AG09319 (cell line): ENCODE measurements at regions not wholly inside any gene's neighbourhood (a gene's known extent, or its start where the extent isn't known, plus 50 kb on each side); places are given as distances from the start of the nearest gene placed in this dataset.

Experiments used
- DNase-seq: peaks from one replicate; pipeline ENCODE4 v3.0.0-alpha.2; 2010; ENCODE audit warnings: low read depth; ENCODE audit errors: extremely low read depth
- TF ChIP-seq, protein P1 (sequence below): IDR thresholded peaks from 2 replicates; pipeline ENCODE4 v1.5.1; 2011; ENCODE audit warnings: low read depth, mild to moderate bottlenecking, inconsistent platforms, low read length, moderate library complexity

DNA sequence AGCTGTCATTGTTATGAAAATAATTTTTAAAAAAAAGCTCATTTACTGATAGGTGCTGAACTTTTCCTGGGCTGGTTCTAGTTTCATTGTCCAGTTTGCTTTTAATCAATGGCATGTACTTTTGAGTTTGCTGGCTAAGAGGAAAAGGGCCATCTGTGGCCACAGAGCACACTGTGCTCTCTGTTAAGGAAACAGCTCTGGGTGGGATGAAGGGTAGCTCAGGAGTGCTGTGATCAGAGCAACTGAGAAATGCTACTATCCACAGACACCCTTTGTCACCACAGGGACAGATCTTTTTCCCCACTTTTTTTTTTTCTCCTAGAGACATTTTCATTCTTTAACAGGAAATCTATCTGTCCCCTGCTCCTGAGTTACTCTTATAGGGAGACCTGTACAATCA lies 387.1 kb upstream of the PRICKLE1 start:
- no peak for DNase-seq
- TF ChIP-seq, protein P1, sequence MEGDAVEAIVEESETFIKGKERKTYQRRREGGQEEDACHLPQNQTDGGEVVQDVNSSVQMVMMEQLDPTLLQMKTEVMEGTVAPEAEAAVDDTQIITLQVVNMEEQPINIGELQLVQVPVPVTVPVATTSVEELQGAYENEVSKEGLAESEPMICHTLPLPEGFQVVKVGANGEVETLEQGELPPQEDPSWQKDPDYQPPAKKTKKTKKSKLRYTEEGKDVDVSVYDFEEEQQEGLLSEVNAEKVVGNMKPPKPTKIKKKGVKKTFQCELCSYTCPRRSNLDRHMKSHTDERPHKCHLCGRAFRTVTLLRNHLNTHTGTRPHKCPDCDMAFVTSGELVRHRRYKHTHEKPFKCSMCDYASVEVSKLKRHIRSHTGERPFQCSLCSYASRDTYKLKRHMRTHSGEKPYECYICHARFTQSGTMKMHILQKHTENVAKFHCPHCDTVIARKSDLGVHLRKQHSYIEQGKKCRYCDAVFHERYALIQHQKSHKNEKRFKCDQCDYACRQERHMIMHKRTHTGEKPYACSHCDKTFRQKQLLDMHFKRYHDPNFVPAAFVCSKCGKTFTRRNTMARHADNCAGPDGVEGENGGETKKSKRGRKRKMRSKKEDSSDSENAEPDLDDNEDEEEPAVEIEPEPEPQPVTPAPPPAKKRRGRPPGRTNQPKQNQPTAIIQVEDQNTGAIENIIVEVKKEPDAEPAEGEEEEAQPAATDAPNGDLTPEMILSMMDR, result no peak

DNA sequence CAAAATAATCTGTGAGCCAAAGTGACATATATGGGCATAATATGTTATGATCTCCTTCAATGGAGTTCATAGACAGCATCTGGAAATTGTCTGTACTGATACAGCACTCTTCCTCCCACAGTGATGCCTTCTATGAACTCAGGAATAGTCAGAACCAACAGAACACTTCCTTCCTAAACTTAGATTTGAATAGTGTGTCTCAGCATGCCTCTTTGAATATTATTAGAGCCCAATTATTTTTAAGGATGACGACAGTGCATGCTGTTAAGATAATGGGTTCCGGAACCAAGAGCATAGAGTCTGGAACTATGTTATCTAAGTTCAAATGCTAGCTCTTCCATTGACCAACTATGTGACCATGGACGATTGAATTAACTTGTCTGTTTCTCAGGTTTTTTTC lies 386.6 kb upstream of the PRICKLE1 start:
- TF ChIP-seq, protein P1, result no peak
- no peak for DNase-seq

DNA sequence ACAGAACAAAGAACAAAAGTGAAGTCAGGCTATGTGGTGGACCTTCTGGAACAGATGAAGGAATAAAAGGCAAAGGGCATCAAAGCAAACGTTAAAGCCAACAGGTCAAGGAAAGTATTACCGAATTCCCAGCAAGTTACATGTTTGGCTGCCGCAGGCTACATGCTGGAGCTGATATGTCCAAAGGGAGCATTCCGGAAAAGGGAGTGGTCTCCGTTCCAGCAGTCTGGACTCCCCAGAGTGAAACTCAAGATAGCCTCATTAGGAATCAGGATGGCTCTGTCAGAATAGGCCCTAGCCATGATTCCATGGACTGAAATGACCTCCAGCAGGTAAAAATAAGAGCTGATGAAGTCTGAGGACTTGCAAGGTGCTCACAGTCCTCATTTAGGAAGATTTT lies 379.8 kb upstream of the PRICKLE1 start:
- DNase-seq, result no peak

DNA sequence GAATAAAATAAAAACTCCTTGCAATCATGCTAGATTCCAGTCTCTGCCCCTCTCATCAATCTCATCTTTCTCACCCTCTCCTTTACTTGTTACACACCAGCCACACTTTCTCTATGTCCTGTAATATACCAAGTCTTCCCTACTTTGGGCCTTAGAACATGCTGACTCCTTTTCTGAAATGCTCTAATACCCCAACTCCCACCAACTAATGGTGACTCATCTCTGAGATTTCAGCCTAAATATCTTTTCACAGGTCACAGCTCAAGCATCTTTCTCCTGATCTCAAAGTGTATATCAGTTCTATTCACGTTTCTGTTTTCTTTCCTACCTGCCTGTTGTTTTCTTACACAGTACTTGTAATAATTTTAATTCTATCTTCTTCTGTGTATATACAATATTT lies 378.9 kb upstream of the PRICKLE1 start:
- DNase-seq, result no peak

More for the DNA sequence above, 379.8 kb upstream of the PRICKLE1 start:
- TF ChIP-seq, protein P1, result no peak

DNA sequence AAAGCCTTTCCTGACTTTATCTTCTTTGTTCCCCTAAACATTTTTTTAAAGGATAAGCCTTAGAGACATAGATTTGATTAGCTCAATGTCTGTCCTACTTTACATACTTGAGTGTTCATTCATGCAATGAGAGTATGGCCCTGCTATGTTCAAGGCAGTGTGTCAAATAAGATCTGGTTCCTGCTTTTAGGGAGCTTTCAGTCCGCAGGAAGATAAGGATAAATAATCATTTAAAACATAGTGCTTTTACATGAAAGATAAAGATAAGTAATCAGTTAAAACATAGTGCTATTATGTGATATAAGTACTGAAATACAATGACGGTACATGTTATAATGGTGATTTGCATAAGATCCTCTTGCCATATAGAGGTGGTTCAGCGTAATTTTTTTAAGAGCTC lies 378.3 kb upstream of the PRICKLE1 start:
- DNase-seq, result no peak
- TF ChIP-seq, protein P1, result no peak

More for the DNA sequence above, 378.9 kb upstream of the PRICKLE1 start:
- TF ChIP-seq, protein P1, result no peak

DNA sequence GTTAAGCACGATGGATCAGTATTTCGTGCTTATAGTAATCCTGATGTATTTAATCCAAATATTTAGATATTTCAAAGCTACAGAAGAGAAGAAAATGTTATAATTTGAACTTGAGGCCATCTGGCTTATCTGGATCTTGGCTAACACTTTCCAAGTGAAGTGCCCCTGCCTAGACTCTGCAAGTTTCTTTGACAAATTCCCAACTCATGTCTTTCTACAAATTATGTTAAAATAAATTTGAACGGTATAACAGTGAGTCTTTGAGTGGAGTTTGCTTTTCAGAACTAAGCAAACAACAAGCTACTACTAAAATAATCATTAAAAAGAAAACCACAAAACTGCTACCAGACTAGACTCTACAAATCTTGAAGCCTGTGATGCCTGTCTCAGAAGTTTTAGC lies 374.4 kb upstream of the PRICKLE1 start:
- DNase-seq, result no peak
- TF ChIP-seq, protein P1, result no peak

DNA sequence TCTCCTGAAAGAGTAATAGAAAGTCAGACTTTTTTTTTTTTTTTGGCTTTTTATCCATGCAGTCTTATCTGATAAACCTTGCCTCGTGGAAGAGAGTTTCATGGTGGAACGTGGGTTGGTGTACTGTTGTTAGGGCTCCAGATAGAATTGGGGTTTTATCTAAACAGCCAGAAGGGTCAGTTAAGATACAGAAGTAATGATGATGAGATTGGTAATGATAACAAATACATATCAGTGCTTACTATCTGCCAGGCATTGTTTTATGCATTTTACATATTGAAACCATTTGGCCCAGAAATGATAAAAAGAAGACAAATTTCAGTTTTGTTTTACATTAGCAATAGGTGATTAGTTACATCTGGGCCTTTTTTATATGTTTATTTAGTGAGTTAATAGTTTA lies 372.8 kb upstream of the PRICKLE1 start:
- DNase-seq, result no peak
- TF ChIP-seq, protein P1, result no peak

DNA sequence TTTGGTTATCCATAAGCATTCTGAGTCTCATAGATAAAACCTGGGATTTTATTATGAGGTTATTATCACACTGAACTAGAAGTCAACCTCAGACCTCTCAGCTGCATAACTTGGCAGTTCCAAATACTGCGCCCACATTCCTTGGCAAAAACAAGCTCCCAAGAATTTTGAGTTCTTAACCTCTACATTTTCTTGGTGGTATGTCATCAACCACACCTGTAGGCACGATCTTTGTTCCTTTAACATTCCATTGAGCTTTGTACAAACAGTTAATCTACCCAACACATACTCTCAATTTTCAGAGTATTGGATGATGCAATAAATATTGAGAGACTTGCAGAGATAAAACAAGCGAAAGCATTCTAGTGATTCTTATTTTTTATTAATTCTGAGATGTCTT lies 371.8 kb upstream of the PRICKLE1 start:
- TF ChIP-seq, protein P1, result no peak
- DNase-seq, result no peak
